GM18499 (cell line): ENCODE measurements at regions not wholly inside any gene's neighbourhood (a gene's known extent, or its start where the extent isn't known, plus 50 kb on each side); places are given as distances from the start of the nearest gene placed in this dataset.
"Not testable (repeated sequence)": the region's sequence is repeated elsewhere in the genome, so short reads cannot be mapped to it uniquely, and the experiment has no call there.

Experiments
- ATAC-seq: cut with Tn5 transposase; IDR thresholded peaks from one replicate; pipeline ENCODE4 v1.9.1; 2021; ENCODE audit warnings: moderate number of reproducible peaks; ENCODE audit not compliant: insufficient read depth, unreplicated experiment

DNA sequence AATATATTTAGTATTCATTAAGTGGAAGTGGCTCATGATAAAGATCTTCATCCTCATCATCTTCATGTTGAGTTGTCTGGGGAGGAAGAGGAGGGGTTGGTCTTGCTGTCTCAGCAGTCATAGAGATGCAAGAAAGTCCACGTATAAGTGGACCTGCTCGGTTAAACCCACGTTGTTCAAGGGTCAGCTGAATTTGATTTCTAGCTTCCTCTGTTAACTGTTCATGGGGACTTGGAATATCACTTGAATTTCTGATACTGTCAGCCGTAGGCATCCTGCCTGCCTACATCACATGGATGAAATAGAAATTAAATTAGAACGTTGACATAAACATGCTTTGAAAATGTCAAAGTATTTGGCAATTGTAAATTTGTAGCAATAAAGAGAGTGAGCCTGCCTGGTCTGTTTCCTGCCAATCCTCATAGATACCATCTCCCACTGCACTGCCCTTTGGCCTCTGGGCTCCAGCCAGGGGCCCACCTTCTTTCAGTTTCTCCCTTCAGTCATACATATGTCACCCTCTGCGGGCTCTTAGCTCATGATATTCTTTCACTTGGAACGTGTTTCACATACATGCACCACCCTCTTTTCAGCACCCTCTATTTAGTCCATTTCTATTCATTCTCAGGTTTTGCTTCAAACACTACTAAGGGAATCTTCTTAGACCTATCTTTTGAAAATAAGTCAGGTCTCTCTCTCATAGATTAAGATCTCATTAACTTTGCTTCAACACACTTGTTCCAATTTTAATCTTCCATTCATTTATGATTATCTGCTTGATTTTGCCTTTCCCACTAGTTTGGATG is 376.3 kb downstream of the IPMK start:
- no peak for ATAC-seq

DNA sequence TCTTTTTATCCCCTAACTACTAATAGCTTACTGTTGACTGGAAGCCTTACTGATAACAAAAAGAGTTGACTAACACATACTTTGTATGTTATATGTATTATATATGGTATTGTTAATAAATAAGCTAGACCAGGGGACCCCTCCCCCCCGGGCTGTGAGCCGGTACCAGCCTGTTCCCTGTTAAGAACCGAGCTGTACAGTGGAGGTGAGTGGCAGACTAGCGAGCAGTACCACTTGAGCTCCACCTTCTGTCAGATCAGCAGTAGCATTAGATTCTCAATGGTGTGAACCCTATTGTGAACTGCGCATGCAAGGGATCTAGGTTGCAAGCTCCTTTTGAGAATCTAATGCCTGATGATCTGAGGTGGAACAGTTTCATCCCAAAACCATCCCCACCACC is 377.0 kb downstream of the IPMK start:
- no peak for ATAC-seq

DNA sequence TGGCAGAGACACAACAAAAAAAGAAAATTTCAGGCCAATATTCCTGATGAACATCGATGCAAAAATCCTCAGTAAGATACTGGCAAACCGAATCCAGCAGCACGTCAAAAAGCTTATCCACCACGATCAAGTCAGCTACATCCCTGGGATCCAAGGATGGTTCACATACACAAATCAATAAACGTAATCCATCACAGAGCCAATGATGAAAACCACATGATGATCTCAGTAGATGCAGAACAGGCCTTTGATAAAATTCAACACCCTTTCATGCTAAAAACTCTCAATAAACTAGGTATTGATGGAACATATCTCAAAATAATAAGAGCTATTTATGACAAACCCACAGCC is 382.1 kb downstream of the IPMK start:
- not testable (repeated sequence) for ATAC-seq

DNA sequence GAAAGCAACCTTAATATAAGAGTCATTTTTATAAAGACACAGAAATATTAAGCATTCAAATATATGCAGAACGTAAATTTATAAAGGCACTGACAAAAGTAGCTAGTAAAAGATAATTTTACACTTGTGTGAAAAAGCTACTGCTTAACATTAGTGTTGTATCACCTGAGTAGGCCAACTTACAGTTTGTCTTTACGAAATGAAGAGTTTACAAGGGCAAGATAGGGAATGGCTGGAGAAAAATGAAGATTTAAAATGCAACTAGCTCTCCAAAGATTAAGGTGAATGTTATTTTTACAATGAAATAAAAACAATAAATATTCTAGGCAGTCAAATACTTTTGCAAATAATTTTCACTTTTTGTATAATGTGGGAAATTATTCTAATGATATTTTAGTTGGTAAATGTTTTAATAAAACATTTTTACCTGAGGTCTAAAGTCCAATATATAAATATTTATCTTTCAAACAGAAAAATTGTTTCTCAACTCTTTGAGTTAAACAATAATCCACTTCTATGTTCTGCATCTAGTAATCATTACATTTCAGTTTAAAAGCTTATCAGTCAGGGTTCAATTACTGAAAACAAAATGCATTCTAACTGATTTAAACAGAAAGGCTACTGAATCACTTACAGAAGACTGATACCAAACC is 382.6 kb downstream of the IPMK start:
- ATAC-seq = no peak

DNA sequence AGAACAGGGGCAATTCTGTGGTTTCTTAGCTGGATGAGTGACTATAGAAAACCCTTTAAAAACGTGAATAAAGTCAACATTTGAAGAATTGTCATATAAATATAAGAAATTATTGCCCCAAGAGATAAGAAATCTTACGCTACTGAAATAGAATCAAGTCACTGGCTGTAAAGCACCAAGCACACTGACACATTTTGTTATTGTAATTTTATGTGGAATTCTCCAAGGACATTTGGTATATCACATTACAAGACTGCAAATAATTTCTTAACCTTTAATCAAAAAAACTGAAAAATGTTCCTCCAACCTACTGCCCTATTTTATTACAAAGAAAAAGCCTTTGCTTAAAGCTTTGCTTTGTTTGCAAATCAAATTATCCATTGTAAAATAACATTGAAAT is 383.3 kb downstream of the IPMK start:
- no peak for ATAC-seq

DNA sequence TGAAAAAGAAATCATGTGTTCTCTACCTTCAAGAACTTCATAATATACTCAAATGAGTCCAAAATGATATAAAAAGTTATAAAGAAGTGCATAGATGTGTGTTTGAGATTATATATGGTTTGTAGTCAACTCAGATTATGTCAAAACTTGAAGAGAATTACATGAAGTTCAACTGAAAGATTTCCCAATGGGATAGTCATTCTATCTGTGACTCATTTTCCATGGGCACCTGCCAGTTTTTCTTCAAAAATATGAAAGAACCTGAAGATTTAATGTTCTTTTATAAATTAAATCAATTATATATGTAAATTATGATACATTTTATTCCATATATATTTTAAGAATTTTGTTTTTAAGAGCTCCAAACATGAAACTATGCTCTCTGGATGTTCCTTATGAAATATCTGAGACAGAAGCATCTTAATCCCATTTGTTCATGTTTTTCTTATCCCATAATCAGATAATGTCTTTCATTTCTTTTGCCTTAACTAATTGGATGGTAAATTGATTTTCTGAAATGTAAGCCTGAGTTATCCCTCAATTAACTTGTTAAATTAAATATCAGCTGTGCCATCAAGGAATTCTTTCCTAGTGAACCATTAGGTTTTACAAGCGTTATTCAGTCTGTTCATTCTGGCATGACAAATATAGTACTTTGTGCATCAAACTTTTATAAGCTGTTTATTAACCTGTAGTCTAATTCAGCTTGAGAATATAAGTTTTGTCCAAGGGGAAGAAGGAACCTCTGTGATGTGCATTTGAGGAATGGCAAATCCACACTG is 387.1 kb downstream of the IPMK start:
- ATAC-seq = no peak

DNA sequence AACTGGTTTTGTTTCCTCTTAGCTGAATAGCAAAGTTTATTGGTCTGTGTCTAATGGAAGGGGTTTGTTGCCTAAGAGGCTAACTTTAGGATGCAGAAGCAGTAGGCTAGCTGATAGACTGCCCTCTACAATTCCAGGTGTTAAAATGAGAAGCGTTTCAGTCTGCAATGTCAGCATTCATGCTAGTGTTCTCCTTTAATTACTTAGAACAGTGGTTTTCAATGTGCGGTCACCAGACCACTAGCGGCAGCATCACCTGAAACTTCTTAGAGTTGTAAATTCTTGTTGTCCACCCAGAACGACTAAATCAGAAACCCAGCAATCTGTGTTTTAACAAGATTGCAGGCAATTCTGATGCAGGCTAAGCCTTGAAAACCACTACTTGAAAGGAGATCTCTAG is 392.9 kb downstream of the IPMK start:
- no peak for ATAC-seq

DNA sequence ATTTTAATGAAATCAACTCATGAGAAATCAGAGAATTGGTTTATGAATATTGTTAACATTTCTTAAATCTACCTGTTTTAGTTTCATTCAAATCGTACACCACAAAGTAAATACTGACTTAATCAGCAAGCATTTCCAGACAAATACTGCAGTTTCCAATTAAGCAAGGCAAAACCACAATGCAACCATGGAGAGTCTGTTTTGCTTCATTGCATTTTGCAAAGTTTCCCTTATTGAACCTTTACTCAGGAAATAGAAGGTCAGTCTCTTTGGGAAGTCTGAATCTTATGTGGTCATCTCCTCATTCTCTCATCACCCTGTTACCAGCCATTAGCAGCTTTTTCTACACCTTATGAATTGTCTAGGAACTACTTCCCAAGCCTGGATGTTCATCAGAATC is 400.5 kb downstream of the IPMK start:
- no peak for ATAC-seq

DNA sequence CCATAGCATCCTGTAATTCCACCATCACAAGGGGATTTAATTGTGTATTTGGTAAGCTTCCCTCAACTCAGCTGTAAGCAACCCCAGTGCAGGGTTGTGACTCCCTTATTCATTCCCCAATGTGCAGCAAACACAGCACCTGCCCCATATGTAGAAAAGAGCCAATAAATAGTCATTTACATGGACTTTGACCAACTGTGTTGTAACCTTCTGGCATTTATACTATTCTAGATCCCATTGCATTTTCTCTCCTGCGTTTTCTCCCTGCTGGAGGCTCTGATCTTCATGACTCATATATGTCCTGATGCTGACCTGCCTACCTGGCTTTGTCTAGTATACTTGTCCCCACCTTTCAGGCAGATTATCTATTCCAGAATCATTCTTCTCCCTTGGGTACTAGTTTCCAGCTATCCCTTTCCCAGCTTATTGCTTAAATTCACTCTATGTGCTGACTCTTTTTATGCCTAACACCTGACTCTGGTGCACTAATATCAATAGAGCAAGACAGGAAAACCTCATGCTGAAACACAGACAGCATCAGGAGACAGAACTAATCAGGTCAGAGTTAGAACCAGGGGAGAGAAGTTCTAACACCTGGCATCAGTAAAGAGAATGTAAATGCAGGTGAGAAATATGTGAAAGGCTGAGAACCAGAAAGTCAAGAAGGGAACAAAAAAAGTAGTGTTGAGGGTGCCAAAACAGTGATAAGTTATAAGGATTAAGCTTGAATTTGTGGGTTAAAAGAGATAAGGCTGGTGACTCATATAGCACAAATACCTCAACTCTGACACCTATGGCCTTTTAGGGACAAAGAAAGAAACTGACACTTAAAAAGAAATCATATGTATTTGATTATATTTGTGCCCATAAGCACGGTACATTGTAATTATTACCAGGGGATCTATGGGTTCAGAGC is 402.7 kb downstream of the IPMK start:
- no peak for ATAC-seq

DNA sequence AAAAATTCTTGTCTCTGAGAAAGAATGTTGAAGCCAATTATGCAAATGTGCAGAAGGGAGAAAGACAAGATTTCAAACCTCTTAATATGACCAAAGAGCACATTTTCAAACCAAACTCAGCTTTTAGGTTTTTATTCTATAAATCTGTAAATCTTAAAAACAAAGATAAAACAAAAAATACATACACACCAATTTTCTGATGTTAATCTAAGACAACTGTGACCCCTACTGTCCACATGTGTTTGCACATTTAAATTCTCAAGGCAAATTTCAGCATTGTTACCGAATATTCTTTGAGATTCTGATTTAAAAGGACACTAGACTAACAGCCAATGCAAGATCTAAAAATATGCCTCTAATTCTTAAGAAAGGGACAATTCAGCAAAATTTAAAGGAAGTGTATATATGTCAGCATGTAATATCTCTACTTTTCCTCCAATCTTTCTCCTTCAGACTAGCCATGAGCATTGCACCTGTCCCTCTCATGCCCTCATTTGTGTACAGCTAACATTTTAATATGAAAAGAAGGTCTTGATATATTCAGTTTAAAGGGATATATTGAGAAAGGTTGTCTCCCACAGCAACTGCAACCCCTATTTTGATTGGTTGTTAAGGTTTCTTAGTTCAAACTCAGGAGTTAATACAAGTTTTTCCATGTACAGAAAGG is 417.9 kb downstream of the IPMK start:
- no peak for ATAC-seq

DNA sequence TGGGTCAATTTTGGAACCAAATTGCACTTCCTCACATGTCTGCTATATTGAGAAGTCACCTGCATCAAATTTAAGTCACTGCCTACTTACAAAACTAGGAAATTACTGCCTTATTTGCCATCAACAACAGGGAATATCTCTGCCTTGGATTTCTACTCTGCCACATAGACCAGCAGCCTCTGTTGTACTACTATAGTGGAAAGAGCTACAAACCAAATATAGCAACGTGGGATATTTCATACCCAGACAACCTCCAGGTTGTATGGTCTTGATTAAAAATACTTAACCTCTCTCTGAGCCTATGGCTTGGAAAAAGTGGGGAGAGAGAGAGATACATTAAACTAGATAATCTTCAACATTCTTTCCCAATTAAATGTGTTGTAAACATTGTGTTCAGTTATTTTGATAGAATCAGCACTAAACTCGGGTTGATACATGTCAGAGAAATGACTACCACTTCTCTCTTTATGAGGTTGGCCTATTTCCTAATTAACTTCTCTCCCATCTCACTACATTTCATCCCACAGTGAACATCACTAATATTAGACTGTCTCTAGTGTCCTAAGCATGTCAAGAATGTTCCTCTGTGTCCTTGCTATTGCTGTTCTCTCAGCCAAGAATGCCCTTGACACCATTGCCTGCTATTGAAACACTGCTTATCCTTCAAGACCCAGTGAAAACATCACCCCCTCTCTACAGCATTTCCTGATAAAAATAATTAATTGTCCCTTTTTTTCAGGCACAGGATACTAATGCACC is 421.2 kb downstream of the IPMK start:
- ATAC-seq = no peak

DNA sequence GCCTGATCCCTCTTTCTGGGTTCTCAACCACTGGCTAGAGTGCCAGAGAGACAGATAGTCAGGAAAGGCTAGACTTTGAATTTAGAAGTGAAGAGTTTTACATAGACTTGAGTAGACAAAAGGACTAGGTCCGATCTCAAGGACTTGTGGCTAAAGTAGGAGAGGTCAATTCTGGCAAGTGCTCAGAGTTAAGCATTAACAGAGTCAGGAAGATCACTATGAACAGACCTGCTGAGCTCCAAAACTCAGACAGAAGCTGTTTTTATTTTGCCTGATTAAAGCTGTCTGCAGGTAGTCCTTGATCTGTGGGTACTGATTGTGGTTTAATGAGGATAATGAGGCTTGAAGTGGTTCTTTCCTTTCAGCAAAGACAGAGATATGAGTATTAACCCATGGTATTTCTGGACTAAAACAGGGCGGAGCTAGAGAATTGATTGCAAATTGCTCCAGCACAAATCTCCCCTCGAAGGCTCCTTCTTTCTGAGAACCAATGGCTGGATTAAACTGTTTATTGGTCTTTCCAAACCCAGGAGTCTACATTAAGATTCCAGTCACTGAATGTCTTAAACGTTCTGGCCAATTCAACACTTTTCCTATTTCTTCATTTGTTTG is 423.2 kb downstream of the IPMK start:
- ATAC-seq = no peak

DNA sequence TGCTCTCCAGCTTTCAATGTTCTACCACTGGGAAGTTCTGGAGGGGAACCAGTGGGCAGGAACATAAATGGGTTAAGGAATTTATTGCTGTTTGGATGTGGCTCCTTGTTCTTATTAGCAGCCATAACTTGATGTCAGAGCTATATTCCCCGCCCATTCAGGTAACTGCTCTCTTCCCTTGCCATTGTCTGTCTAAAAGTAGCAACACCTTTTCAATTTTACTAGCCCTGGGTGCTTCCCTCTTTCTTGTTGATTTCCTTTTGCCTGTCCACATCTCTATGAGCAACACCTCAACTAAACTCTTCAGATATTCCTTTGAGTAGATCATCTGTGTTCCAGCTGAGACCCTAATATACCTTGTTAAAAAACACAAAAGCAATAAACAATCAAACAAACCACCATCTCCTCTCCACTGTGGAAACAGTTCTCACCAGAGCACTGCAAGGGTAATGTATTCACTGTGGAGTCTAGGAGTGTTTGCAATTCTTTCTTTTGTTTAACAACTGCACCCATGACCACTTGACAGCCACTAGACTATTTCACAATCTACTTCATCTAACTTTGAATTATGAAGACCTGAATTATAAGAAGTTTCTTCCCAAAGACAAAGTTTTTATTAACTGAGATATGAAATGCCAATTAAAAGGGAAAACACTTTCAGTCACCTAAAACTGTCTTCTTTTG is 436.7 kb downstream of the IPMK start:
- ATAC-seq = no peak

DNA sequence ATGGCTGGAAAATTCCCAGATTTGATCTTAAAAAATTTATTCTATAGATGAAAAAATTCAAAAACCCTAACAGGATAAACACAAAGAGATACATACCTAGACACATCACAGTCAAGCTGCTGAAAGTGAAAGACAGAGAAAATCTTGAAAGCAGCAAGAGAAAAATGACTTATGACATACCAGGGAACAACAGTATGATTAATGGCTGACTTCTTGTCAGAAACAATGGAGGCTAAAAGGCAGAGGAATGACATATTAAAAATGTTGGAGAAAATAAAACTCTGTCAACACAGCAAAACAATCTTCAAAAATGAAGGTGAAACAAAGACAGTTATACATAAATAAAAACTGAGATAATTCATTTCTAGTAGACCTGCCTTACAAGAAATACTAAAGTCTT is 442.7 kb downstream of the IPMK start:
- ATAC-seq = no peak

DNA sequence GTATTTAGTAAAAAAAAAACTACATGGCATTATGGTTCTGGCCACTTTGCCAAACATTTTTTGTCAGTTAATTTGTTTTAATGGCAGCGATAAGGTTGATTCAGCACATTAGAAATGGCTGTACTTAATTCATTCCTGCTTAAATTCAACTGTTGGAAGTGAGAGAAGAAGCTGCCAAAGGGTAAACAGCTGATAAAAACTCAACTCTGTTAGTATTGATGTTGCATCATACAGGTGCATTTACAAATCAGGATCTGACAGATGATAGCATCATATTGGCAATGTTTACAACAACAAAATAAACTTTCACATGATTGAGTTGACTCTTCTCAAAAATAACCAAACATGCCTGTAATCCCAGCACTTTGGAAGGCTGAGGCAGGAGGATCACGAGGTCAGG is 444.3 kb downstream of the IPMK start:
- ATAC-seq = no peak

DNA sequence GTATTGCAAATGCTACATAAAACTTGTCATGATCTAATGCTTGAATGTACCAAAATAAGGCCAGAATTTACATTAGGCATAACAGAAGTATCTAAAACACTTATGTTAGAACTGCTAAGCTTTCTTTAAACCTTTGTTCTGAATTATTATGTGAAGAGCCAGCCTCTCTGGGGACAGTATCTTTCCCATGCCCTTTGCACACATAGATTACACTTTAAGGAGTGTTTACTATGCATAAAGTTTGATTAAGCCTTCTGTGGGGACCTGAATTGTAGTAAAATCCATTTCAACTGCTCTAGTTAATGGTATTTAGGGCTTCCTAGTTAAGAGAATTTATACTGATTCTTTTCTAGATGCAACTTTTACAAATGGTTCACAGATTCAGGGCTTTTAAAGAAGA is 444.7 kb downstream of the IPMK start:
- no peak for ATAC-seq

DNA sequence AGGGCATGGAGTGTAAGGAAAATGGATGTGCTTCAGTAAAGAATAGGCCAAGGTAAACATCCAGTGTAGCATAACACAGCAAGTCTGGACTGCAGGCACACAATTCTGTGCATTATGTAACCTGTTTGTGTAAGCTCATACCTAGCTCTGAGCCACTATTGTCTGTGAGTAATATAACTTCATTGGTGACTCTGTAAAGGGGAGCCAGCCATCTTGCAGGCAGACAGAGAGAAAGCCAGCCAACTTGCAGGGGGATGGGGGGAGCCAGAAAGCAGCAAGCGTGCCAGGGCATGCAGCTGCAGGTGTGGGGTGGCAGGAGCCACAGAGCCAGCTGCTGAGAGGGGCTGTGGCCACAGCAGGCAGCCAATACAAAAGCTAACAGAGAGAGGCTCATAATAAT is 449.2 kb downstream of the IPMK start:
- ATAC-seq = no peak

DNA sequence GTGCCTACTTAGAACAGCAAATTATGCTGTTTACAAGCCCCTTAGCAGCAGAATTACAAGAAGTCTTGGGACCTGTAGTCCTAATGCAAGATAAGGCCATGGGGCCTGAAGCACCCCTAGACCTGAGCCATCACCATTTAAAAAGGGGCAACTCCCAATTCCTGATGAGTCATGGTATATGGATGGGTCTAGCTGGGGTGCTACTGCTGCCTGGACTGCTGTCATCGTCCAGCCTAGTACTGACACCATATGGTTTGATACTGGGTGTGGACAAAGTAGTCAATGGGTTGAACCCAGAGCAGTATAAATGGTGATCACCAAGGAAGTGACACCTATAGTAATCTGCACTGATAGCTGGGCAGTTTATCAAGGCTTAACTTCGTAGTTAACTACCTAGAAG is 450.0 kb downstream of the IPMK start:
- no peak for ATAC-seq
